ENCODE measurements at regions not wholly inside any gene's neighbourhood (a gene's known extent, or its start where the extent isn't known, plus 50 kb on each side); places are given as distances from the start of the nearest gene placed in this dataset.

- no peak for DNase-seq
- Histone ChIP-seq H3K9me3 (no peaks in the 10 kb centered on the region), H3K4me1 (ENCODE audit: low read depth) (no peaks in the 10 kb centered on the region), H3K36me3 (ENCODE audit: low read depth) (no peaks in the 10 kb centered on the region), H3K4me3 (no peak overlapping the region)
- TF ChIP-seq, protein P1, sequence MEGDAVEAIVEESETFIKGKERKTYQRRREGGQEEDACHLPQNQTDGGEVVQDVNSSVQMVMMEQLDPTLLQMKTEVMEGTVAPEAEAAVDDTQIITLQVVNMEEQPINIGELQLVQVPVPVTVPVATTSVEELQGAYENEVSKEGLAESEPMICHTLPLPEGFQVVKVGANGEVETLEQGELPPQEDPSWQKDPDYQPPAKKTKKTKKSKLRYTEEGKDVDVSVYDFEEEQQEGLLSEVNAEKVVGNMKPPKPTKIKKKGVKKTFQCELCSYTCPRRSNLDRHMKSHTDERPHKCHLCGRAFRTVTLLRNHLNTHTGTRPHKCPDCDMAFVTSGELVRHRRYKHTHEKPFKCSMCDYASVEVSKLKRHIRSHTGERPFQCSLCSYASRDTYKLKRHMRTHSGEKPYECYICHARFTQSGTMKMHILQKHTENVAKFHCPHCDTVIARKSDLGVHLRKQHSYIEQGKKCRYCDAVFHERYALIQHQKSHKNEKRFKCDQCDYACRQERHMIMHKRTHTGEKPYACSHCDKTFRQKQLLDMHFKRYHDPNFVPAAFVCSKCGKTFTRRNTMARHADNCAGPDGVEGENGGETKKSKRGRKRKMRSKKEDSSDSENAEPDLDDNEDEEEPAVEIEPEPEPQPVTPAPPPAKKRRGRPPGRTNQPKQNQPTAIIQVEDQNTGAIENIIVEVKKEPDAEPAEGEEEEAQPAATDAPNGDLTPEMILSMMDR (IDR thresholded peaks at IDR 0.05) = no peak
- intact Hi-C loops (cut with DNase I, micrococcal nuclease) = no loop called here
- ATAC-seq = no peak
Observed at GRCh38 chr15:47846128-47846868, 129.0 kb downstream of the SEMA6D start.

DNA sequence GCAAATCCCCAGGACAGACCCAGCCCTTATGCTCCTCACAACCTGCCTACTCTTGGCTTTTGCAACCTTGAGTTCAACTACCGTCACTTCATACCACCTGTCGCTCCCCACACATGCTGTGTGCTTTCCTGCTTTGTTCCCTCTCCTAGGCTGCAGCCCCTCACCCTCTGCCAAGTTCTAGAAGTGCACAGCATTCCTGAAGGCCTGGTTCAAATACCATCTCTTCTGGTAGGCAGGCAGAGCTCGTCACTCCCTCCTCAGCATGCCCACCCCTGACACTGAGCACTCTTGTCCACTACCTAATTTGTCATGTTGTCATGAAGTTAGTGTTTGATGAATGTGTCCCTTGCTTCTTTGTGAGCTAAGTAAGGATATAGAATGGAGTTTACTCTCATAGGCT is 129.6 kb downstream of the SEMA6D start:
- Histone ChIP-seq H3K4me1 (ENCODE audit: low read depth) (no peaks in the 10 kb centered on the region), H3K4me3 (no peak overlapping the region), H3K9me3 (no peaks in the 10 kb centered on the region), H3K36me3 (ENCODE audit: low read depth) (no peaks in the 10 kb centered on the region)
- no peak for DNase-seq
- TF ChIP-seq, protein P1 (IDR thresholded peaks at IDR 0.05) = no peak
- intact Hi-C loops (cut with DNase I, micrococcal nuclease) = no loop called here
- no peak for ATAC-seq

- no peaks in the 10 kb centered on the region for H3K9me3 ChIP-seq
- TF ChIP-seq, protein P1 (IDR thresholded peaks at IDR 0.05) = no peak
- intact Hi-C loops (cut with DNase I, micrococcal nuclease) = no loop called here
- no peak for ATAC-seq
- DNase-seq = no peak
- H3K4me1 ChIP-seq (ENCODE audit: low read depth) = no peaks in the 10 kb centered on the region
- no peaks in the 10 kb centered on the region for H3K36me3 ChIP-seq (ENCODE audit: low read depth)
- H3K4me3 ChIP-seq = no peak overlapping the region
Observed at GRCh38 chr15:47856071-47856470, 138.8 kb downstream of the SEMA6D start.

DNA sequence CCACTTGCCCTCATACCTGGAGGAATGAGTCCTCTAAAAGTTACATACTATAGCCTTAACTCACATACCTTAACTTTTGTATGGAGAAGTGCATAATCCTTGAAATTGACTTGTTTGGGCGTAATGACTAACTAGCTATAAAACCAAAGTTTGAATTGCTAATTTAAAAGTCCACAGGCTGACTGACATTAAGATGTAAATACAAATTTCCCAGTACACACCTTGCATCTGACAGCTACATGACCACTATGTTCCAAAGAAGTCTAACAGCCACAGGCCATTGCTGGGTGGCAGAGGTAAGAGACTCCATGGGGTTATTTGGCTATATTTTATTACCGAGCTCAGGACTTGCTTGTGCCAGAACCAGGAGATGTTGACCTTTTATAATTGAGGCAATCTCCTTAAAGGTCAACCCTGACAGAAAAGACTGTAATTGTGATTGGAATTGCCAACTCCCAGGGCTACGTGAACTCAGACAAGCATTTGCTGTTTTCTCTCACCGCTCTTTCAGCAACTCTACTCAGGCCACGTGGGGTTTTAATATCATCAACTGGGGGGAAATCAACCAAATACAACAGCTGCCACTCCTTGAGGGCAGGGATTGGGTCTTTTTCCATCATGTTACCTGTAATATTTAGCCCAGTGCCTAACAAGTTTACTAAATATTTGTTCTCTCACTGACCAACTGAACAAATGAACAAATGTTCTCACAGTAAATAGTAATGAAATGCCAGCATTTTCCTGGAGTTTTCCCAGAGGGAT is 139.9 kb downstream of the SEMA6D start:
- Histone ChIP-seq H3K4me3 (no peak overlapping the region), H3K9me3 (no peaks in the 10 kb centered on the region), H3K4me1 (ENCODE audit: low read depth) (no peaks in the 10 kb centered on the region), H3K36me3 (ENCODE audit: low read depth) (no peaks in the 10 kb centered on the region)
- ATAC-seq = no peak
- DNase-seq = no peak
- TF ChIP-seq, protein P1 (IDR thresholded peaks at IDR 0.05) = no peak
- intact Hi-C loops (cut with DNase I, micrococcal nuclease) = no loop called here

GRCh38 chr15:47857776-47858167 is 140.5 kb downstream of the SEMA6D start:
- Histone ChIP-seq H3K36me3 (ENCODE audit: low read depth) (no peaks in the 10 kb centered on the region), H3K4me3 (no peak overlapping the region), H3K9me3 (no peaks in the 10 kb centered on the region), H3K4me1 (ENCODE audit: low read depth) (no peaks in the 10 kb centered on the region)
- TF ChIP-seq, protein P1 (IDR thresholded peaks at IDR 0.05) = no peak
- intact Hi-C loops (cut with DNase I, micrococcal nuclease) = no loop called here
- DNase-seq (no peak), ATAC-seq (no peak)
